Karpas-422 (cell line): ENCODE measurements at regions not wholly inside any gene's neighbourhood (a gene's known extent, or its start where the extent isn't known, plus 50 kb on each side); places are given as distances from the start of the nearest gene placed in this dataset.

Source experiments
- DNase-seq: peaks from one replicate; pipeline ENCODE4 v3.0.0-alpha.2; 2015
- H2AFZ ChIP-seq: fragments of 200-600 bp; sonication (generic); 2 replicates; pipeline ENCODE4 v1.6.1; 2014; ENCODE audit warnings: antibody characterized with exemption, low read length, mixed read lengths
- H3K27ac ChIP-seq: fragments of 200-600 bp; sonication (generic); 2 replicates; pipeline ENCODE4 v1.5.1; 2014; ENCODE audit warnings: mild to moderate bottlenecking, low read length, moderate library complexity
- H3K27me3 ChIP-seq: fragments of 200-600 bp; sonication (generic); 2 replicates; pipeline ENCODE4 v1.6.1; 2014; ENCODE audit warnings: low read length, mixed read lengths
- H3K36me3 ChIP-seq: fragments of 200-600 bp; sonication (generic); 2 replicates; pipeline ENCODE4 v1.6.1; 2014; ENCODE audit warnings: low read length, mixed read lengths; ENCODE audit not compliant: insufficient read depth
- H3K4me1 ChIP-seq: fragments of 200-600 bp; sonication (generic); 2 replicates; pipeline ENCODE4 v1.6.1; 2014; ENCODE audit warnings: mild to moderate bottlenecking, low read length, mixed read lengths
- H3K4me2 ChIP-seq: fragments of 200-600 bp; sonication (generic); 2 replicates; pipeline ENCODE4 v1.6.1; 2014; ENCODE audit warnings: low read length, low read depth, mild to moderate bottlenecking; ENCODE audit not compliant: poor library complexity, severe bottlenecking
- H3K4me3 ChIP-seq: fragments of 200-600 bp; sonication (generic); 2 replicates; pipeline ENCODE4 v1.5.1; 2014; ENCODE audit warnings: mild to moderate bottlenecking, antibody characterized with exemption, low read length, mixed read lengths
- H3K79me2 ChIP-seq: fragments of 200-600 bp; sonication (generic); 2 replicates; pipeline ENCODE4 v1.6.1; 2014; ENCODE audit warnings: mild to moderate bottlenecking, low read length, mixed read lengths
- H3K9ac ChIP-seq: fragments of 200-600 bp; sonication (generic); 2 replicates; pipeline ENCODE4 v1.6.0; 2014; ENCODE audit warnings: low read length
- H3K9me2 ChIP-seq: fragments of 200-600 bp; sonication (generic), shearing (Covaris generic); replicated peaks from 2 replicates; pipeline ENCODE4 v1.6.0; 2014; ENCODE audit warnings: mild to moderate bottlenecking, low read length, moderate library complexity; ENCODE audit not compliant: insufficient read depth
- H3K9me3 ChIP-seq: fragments of 300-700, 200-600 bp; sonication (generic); 2 replicates; pipeline ENCODE4 v1.6.1; 2014; ENCODE audit warnings: low read length, mixed read lengths
- H4K20me1 ChIP-seq: fragments of 200-600 bp; sonication (generic); 2 replicates; pipeline ENCODE4 v1.6.1; 2014; ENCODE audit warnings: mild to moderate bottlenecking, antibody characterized with exemption, low read length, low read depth; ENCODE audit not compliant: insufficient read depth

DNA sequence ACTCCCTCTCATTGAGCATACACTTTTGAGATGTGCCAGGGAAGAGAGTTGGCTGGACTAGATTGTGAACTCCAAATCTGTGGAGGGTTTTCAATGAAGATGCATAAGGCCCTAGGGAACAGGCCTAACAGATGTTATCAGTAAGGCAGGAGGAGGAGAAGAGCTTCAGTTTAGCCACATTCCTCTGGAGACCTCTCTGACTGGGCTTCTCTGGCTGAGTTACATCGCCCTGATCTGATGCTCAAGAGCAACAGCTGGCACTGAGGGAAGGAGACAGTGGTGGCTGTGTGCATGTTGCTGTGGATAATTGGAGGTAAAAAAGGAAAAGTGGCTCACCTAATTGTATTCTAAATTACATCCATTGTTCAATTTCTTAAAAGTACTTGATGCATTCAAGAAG, 206.4 kb upstream of the CFAP20DC start:
- Histone ChIP-seq H3K4me2 (no peak overlapping the region), H3K36me3 (no peaks in the 10 kb centered on the region), H3K79me2 (no peaks in the 10 kb centered on the region), H4K20me1 (no peaks in the 10 kb centered on the region), H3K9me3 (no peaks in the 10 kb centered on the region), H3K27me3 (no peaks in the 10 kb centered on the region), H3K9me2 (no peaks in the 10 kb centered on the region), H3K4me3 (no peak overlapping the region), H3K4me1 (no peaks in the 10 kb centered on the region), H3K9ac (no peak overlapping the region), H3K27ac (no peak overlapping the region), H2AFZ (no peak overlapping the region)
- DNase-seq: no peak

DNA sequence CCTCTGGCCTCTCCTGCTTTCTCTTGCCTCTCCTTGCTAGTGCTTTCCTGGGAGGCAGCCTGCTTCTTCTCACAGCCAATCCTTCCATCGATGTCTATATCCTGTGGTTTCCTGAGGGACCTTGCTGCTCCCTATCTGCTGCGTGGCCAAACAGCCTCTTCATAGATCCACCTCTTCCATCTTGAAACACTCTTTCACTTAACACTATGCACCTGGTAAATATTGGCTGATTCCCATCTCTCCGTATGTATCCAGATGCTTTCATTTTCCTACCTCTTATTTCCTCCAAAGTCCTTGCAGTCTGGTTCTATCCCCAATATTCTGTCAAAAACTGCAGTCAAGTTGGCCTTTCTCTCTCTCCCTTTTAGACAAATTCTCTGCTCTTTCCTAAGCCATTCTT, 205.2 kb upstream of the CFAP20DC start:
- H3K27ac ChIP-seq: no peak overlapping the region
- H2AFZ ChIP-seq: no peak overlapping the region
- H3K27me3 ChIP-seq: no peaks in the 10 kb centered on the region
- no peak overlapping the region for H3K4me2 ChIP-seq
- no peaks in the 10 kb centered on the region for H4K20me1 ChIP-seq
- H3K9ac ChIP-seq: no peak overlapping the region
- no peaks in the 10 kb centered on the region for H3K79me2 ChIP-seq
- no peaks in the 10 kb centered on the region for H3K36me3 ChIP-seq
- H3K9me2 ChIP-seq: no peaks in the 10 kb centered on the region
- H3K9me3 ChIP-seq: no peaks in the 10 kb centered on the region
- no peak for DNase-seq
- no peak overlapping the region for H3K4me3 ChIP-seq
- H3K4me1 ChIP-seq: no peaks in the 10 kb centered on the region

DNA sequence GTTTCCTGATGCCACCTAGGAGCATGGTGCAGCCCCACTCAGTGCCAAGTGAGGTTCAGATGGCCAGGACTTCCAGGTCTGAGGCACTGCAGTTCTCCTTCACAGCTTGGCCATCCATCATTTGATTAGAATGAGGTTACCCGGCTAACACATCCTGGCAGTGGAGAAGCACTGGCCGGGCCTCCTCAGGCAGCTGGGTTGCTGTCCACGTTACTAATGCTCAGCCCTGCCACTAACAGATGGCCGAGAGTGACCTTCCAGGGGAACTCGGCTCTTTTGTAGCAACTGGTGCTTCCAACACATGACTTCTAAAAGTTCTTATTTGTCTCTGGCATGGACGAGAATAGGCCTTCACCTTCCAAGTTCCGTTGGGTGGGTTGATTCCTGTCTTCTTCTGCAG, 204.6 kb upstream of the CFAP20DC start:
- Histone ChIP-seq H3K4me1 (no peaks in the 10 kb centered on the region), H3K36me3 (no peaks in the 10 kb centered on the region), H3K27ac (no peak overlapping the region), H3K9me2 (no peaks in the 10 kb centered on the region), H2AFZ (no peak overlapping the region), H3K9ac (no peak overlapping the region), H3K9me3 (no peaks in the 10 kb centered on the region), H3K4me3 (no peak overlapping the region), H3K27me3 (no peaks in the 10 kb centered on the region), H4K20me1 (no peaks in the 10 kb centered on the region), H3K79me2 (no peaks in the 10 kb centered on the region), H3K4me2 (no peak overlapping the region)
- DNase-seq: no peak

DNA sequence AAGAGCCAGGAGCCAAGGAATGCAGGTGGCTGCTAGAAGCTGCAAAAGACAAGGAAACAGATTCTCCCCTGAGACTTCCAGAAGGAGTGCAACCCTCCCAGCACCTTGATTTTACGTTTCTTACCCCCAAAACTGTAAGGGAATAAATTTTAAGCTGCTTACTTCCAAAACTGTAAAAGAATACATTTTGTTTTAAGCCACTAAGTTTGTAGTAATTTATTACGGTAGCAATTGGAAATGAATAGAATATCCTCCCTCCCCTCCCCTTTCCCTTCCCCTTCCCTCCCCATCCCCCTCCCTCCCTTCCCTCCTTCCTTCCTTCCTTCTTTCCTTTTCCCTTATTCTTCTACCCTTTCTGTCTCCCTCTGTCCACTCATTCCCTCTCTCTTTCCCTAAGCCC, 203.7 kb upstream of the CFAP20DC start:
- H3K4me2 ChIP-seq: no peak overlapping the region
- no peaks in the 10 kb centered on the region for H3K27me3 ChIP-seq
- H4K20me1 ChIP-seq: no peaks in the 10 kb centered on the region
- no peaks in the 10 kb centered on the region for H3K9me2 ChIP-seq
- H3K79me2 ChIP-seq: no peaks in the 10 kb centered on the region
- no peak for DNase-seq
- no peaks in the 10 kb centered on the region for H3K36me3 ChIP-seq
- no peak overlapping the region for H2AFZ ChIP-seq
- H3K27ac ChIP-seq: no peak overlapping the region
- no peaks in the 10 kb centered on the region for H3K9me3 ChIP-seq
- no peak overlapping the region for H3K4me3 ChIP-seq
- no peak overlapping the region for H3K9ac ChIP-seq
- no peaks in the 10 kb centered on the region for H3K4me1 ChIP-seq

DNA sequence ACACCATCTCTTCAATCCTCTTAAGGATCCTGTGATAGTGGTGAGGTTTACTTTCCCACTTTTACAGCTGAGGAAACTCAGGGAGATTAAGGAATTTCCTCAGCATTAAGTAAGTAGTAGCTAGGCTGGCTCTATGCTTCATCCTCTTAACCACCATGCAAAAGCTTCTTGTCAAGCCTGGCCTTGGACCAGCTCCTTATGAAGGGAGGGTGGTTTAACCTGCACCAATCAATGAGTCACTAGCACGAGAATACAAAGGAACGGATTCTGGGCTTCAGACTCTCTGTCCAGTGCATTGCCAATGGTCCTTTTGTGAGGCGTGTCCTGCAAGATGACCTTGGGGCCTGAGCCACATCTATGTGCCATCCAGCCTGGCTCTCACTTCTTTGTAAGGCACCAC, 202.0 kb upstream of the CFAP20DC start:
- no peak overlapping the region for H2AFZ ChIP-seq
- no peaks in the 10 kb centered on the region for H4K20me1 ChIP-seq
- H3K4me1 ChIP-seq: no peaks in the 10 kb centered on the region
- H3K36me3 ChIP-seq: no peaks in the 10 kb centered on the region
- H3K9ac ChIP-seq: no peak overlapping the region
- no peak for DNase-seq
- H3K27ac ChIP-seq: no peak overlapping the region
- no peaks in the 10 kb centered on the region for H3K9me2 ChIP-seq
- no peaks in the 10 kb centered on the region for H3K9me3 ChIP-seq
- no peaks in the 10 kb centered on the region for H3K27me3 ChIP-seq
- no peak overlapping the region for H3K4me2 ChIP-seq
- no peak overlapping the region for H3K4me3 ChIP-seq
- H3K79me2 ChIP-seq: no peaks in the 10 kb centered on the region

DNA sequence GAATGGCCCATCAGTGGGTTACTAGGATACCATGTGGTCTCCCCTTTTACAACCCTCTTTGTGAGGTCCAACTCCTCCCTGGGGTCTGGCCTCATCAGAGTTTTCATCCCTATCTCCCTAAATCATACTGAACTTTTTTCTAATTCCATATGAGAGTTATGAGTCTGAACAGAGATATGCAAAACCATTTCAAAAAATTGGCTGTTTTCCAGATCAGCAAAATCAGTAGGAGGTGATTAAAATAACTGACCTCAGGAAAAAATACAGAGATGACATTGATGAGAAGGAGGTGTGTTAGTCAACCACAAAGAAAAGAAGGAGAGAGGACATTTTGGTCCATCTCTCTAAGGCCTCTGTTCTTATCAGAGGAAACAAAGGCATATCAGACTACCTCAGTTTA, 200.8 kb upstream of the CFAP20DC start:
- Histone ChIP-seq H3K9me2 (no peaks in the 10 kb centered on the region), H3K27ac (no peak overlapping the region), H3K9me3 (no peaks in the 10 kb centered on the region), H3K4me1 (no peaks in the 10 kb centered on the region), H3K4me2 (no peak overlapping the region), H2AFZ (no peak overlapping the region), H4K20me1 (no peaks in the 10 kb centered on the region), H3K36me3 (no peaks in the 10 kb centered on the region), H3K79me2 (no peaks in the 10 kb centered on the region), H3K9ac (no peak overlapping the region), H3K27me3 (no peaks in the 10 kb centered on the region), H3K4me3 (no peak overlapping the region)
- no peak for DNase-seq

DNA sequence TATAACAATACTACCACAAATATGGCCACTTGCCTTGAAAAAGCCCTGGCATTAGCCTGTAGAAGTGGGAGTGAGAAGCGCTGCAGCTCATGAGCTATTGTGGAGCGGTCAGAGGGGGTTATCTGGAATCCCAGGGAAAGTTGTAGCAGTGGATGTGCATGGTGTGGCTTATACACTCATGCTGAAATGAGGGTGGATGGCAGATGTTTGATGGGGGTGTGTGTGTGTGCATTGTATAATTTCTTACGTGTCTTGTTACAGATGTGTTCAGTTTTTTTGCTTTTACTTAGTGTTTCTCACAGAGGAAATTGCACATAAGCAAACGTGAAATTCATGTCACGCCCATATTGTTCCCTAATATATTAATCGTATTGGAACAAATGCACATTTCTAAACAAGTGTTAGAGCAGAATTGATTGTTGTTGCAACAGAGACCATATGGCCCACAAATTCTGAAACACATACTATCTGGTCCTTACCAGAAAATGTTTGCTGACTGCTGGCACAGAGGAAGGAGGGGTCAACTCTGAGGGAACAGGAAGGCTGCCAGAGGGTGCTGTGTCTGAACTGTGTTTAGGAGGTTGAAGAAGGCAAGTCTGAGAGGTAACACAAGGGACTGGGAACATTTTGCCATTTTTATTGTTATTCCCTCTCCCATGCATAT, 200.0 kb upstream of the CFAP20DC start:
- Histone ChIP-seq H3K27ac (no peak overlapping the region), H3K79me2 (no peaks in the 10 kb centered on the region), H3K27me3 (no peaks in the 10 kb centered on the region), H3K36me3 (no peaks in the 10 kb centered on the region), H3K4me1 (no peaks in the 10 kb centered on the region), H4K20me1 (no peaks in the 10 kb centered on the region), H3K9me3 (no peaks in the 10 kb centered on the region), H3K9me2 (no peaks in the 10 kb centered on the region), H3K4me3 (no peak overlapping the region), H3K9ac (no peak overlapping the region), H3K4me2 (no peak overlapping the region), H2AFZ (no peak overlapping the region)
- DNase-seq: no peak

DNA sequence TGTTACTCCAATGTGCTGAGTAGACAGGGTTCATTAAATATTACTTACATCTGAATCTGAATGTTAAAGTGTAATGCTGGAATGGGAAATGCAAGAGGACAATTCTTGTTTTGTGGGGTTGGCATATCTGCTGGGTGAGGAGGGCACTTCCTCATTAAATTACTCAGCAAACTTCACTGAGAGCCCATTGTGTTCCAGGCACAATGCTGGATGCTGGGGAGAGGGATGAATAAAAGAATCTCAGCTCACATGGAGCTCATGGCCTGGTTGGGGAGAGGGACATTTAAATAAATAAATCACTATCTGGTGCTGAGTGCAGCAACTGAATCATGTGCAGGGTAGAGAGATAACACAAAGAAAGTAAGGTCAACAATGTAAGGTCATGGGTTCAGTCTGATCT, 199.2 kb upstream of the CFAP20DC start:
- Histone ChIP-seq H2AFZ (no peak overlapping the region), H3K9me3 (no peaks in the 10 kb centered on the region), H4K20me1 (no peaks in the 10 kb centered on the region), H3K79me2 (no peaks in the 10 kb centered on the region), H3K4me1 (no peaks in the 10 kb centered on the region), H3K9ac (no peak overlapping the region), H3K4me2 (no peak overlapping the region), H3K27ac (no peak overlapping the region), H3K27me3 (no peaks in the 10 kb centered on the region), H3K9me2 (no peaks in the 10 kb centered on the region), H3K4me3 (no peak overlapping the region), H3K36me3 (no peaks in the 10 kb centered on the region)
- DNase-seq: no peak

DNA sequence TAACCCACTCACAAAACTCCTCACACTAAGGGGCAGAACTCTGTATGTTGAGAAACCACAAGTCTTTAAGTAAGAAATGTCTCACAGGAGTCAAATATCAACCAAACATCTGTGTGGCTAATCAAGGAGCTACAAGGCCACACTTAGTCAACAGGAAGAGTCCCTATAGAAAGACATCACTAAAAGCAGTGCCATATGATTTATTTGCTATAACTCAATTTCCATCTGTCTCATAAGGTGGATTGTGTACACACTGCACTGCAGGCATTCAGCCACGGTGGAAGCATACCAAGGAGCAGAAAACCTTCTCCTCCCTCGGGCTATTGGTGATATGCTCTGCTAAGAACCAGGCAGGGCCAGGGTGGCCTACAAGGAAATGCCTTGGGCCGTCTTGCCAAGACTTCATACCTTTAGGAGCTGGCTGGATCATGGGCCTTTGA, 197.6 kb upstream of the CFAP20DC start:
- Histone ChIP-seq H3K4me2 (no peak overlapping the region), H2AFZ (no peak overlapping the region), H3K9ac (no peak overlapping the region), H3K27ac (no peak overlapping the region), H3K36me3 (no peaks in the 10 kb centered on the region), H3K79me2 (no peaks in the 10 kb centered on the region), H4K20me1 (no peaks in the 10 kb centered on the region), H3K9me3 (no peaks in the 10 kb centered on the region), H3K27me3 (no peaks in the 10 kb centered on the region), H3K9me2 (no peaks in the 10 kb centered on the region), H3K4me1 (no peaks in the 10 kb centered on the region), H3K4me3 (no peak overlapping the region)
- no peak for DNase-seq
